Neural cell (in vitro differentiated cells): ENCODE measurements at regions not wholly inside any gene's neighbourhood (a gene's known extent, or its start where the extent isn't known, plus 50 kb on each side); places are given as distances from the start of the nearest gene placed in this dataset.
"Not testable (repeated sequence)": the region's sequence is repeated elsewhere in the genome, so short reads cannot be mapped to it uniquely, and the experiment has no call there.

ENCODE experiments used
- CTCF ChIP-seq: fragments of 450-650 bp; IDR thresholded peaks from 2 replicates; pipeline ENCODE4 v1.5.1; 2014; ENCODE audit warnings: antibody characterized with exemption, mild to moderate bottlenecking, moderate library complexity; ENCODE audit not compliant: poor library complexity, severe bottlenecking
- EP300 ChIP-seq: fragments of 450-650 bp; conservative IDR thresholded peaks from 2 replicates; pipeline ENCODE4 v1.6.1; 2014; ENCODE audit warnings: antibody characterized with exemption, mild to moderate bottlenecking, moderate library complexity; ENCODE audit not compliant: poor library complexity, severe bottlenecking
- EZH2 ChIP-seq: fragments of 200-600, 300-800 bp; shearing (Covaris generic), sonication (generic); IDR thresholded peaks from 2 replicates; pipeline ENCODE4 v1.6.1; 2014; ENCODE audit warnings: antibody characterized with exemption, low read length, borderline replicate concordance, mild to moderate bottlenecking; ENCODE audit not compliant: insufficient read depth, poor library complexity, severe bottlenecking
- MXI1 ChIP-seq: fragments of 450-650 bp; conservative IDR thresholded peaks from 2 replicates; pipeline ENCODE4 v1.6.1; 2014; ENCODE audit warnings: antibody characterized with exemption, mild to moderate bottlenecking; ENCODE audit not compliant: poor library complexity, severe bottlenecking
- TF ChIP-seq, protein P1 (sequence below): IDR thresholded peaks from 2 replicates; pipeline ENCODE4 v1.6.1; 2012; ENCODE audit warnings: borderline replicate concordance

GRCh38 chr2:185585165-185585564, 153.4 kb upstream of the FSIP2 start:
- not testable (repeated sequence) for TF ChIP-seq CTCF, EP300, EZH2, MXI1
- TF ChIP-seq, protein P1, sequence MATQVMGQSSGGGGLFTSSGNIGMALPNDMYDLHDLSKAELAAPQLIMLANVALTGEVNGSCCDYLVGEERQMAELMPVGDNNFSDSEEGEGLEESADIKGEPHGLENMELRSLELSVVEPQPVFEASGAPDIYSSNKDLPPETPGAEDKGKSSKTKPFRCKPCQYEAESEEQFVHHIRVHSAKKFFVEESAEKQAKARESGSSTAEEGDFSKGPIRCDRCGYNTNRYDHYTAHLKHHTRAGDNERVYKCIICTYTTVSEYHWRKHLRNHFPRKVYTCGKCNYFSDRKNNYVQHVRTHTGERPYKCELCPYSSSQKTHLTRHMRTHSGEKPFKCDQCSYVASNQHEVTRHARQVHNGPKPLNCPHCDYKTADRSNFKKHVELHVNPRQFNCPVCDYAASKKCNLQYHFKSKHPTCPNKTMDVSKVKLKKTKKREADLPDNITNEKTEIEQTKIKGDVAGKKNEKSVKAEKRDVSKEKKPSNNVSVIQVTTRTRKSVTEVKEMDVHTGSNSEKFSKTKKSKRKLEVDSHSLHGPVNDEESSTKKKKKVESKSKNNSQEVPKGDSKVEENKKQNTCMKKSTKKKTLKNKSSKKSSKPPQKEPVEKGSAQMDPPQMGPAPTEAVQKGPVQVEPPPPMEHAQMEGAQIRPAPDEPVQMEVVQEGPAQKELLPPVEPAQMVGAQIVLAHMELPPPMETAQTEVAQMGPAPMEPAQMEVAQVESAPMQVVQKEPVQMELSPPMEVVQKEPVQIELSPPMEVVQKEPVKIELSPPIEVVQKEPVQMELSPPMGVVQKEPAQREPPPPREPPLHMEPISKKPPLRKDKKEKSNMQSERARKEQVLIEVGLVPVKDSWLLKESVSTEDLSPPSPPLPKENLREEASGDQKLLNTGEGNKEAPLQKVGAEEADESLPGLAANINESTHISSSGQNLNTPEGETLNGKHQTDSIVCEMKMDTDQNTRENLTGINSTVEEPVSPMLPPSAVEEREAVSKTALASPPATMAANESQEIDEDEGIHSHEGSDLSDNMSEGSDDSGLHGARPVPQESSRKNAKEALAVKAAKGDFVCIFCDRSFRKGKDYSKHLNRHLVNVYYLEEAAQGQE = not testable (repeated sequence)
